Vagina (tissue), 2 donors: ENCODE measurements at regions not wholly inside any gene's neighbourhood (a gene's known extent, or its start where the extent isn't known, plus 50 kb on each side); places are given as distances from the start of the nearest gene placed in this dataset.

Source experiments
- DNase-seq, 2 donors: peaks; one replicate each; pipeline ENCODE4 v3.0.0-alpha.2; 2017; ENCODE audit errors: extremely low spot score in 2 of 2
- H3K27ac ChIP-seq: fragments of 200-600 bp; sonication (generic); one replicate; pipeline ENCODE4 v1.5.1; 2019
- H3K27me3 ChIP-seq: fragments of 200-600 bp; sonication (generic); one replicate; pipeline ENCODE4 v1.5.1; 2019
- H3K36me3 ChIP-seq, 2 donors: fragments of 200-600 bp; sonication (generic); one replicate each; pipeline ENCODE4 v1.5.1; 2017 to 2019
- H3K4me1 ChIP-seq: fragments of 200-600 bp; sonication (generic); one replicate; pipeline ENCODE4 v1.5.1; 2019
- H3K4me3 ChIP-seq, 2 donors: fragments of 200-600 bp; sonication (generic); 1 replicate in 1 of 2; 2 replicates in 1 of 2; pipeline ENCODE4 v1.5.1; 2016 to 2019
- H3K9me3 ChIP-seq: fragments of 200-600 bp; sonication (generic); one replicate; pipeline ENCODE4 v1.5.1; 2019
- CTCF ChIP-seq, 3 experiments: fragments of 450-650 bp in 2 of 3; fragments of 200-600 bp in 1 of 3; sonication (generic) in 1 of 3; IDR thresholded peaks; one replicate each; pipeline ENCODE4 v1.5.1; 2017 to 2019; ENCODE audit warnings: antibody characterized with exemption in 3 of 3, mild to moderate bottlenecking in 2 of 3, moderate library complexity in 2 of 3
- POLR2A ChIP-seq, 2 donors: fragments of 450-650 bp; IDR thresholded peaks; one replicate each; pipeline ENCODE4 v1.6.1; 2017; ENCODE audit warnings: antibody characterized with exemption in 2 of 2, mild to moderate bottlenecking in 2 of 2, moderate library complexity in 2 of 2
- POLR2AphosphoS5 ChIP-seq, 2 donors: sonication (generic); formaldehyde crosslinking; IDR thresholded peaks; one replicate each; pipeline ENCODE4 v1.9.0; 2017; ENCODE audit warnings: antibody characterized with exemption in 2 of 2, mild to moderate bottlenecking in 2 of 2, low read depth in 1 of 2; ENCODE audit not compliant: insufficient read depth in 1 of 2
- intact Hi-C: fragments of 100-400 bp; cut with DNase I; formaldehyde crosslinking; loops from one replicate; pipeline ENCODE4 v1.15.1; 2023

GRCh38 chr6:98044151-98044561 is 761.1 kb upstream of the MMS22L start:
- no peaks in the 10 kb centered on the region for H3K4me1 ChIP-seq
- no peaks in the 10 kb centered on the region for H3K9me3 ChIP-seq
- H3K36me3 ChIP-seq: no peaks in the 10 kb centered on the region
- intact Hi-C loops: no loop called here
- no peak overlapping the region for H3K27ac ChIP-seq
- H3K27me3 ChIP-seq: no peaks in the 10 kb centered on the region
- DNase-seq: no peak
- no peak overlapping the region for H3K4me3 ChIP-seq
- no peak for TF ChIP-seq POLR2AphosphoS5 (IDR thresholded peaks at IDR 0.05; ENCODE audit: insufficient read depth in 1 of 2, low read depth in 1 of 2)
- TF ChIP-seq POLR2A (IDR thresholded peaks at IDR 0.05): no peak
- no peak for TF ChIP-seq CTCF (IDR thresholded peaks at IDR 0.05)

GRCh38 chr6:98044791-98045470 is 761.9 kb upstream of the MMS22L start:
- no peaks in the 10 kb centered on the region for H3K36me3 ChIP-seq
- no peaks in the 10 kb centered on the region for H3K4me1 ChIP-seq
- TF ChIP-seq POLR2AphosphoS5 (IDR thresholded peaks at IDR 0.05; ENCODE audit: insufficient read depth in 1 of 2, low read depth in 1 of 2): no peak
- TF ChIP-seq CTCF (IDR thresholded peaks at IDR 0.05): no peak
- no peak for TF ChIP-seq POLR2A (IDR thresholded peaks at IDR 0.05)
- intact Hi-C loops: no loop called here
- H3K27ac ChIP-seq: no peak overlapping the region
- no peak for DNase-seq
- H3K9me3 ChIP-seq: no peaks in the 10 kb centered on the region
- no peak overlapping the region for H3K4me3 ChIP-seq
- H3K27me3 ChIP-seq: no peaks in the 10 kb centered on the region

GRCh38 chr6:98047164-98047563 is 764.1 kb upstream of the MMS22L start:
- H3K27me3 ChIP-seq: no peaks in the 10 kb centered on the region
- intact Hi-C loops: no loop called here
- no peak overlapping the region for H3K4me3 ChIP-seq
- no peaks in the 10 kb centered on the region for H3K36me3 ChIP-seq
- no peak for DNase-seq
- TF ChIP-seq POLR2A (IDR thresholded peaks at IDR 0.05) (no peak), POLR2AphosphoS5 (IDR thresholded peaks at IDR 0.05; ENCODE audit: insufficient read depth in 1 of 2, low read depth in 1 of 2) (no peak), CTCF (IDR thresholded peaks at IDR 0.05) (no peak)
- no peaks in the 10 kb centered on the region for H3K9me3 ChIP-seq
- H3K27ac ChIP-seq: no peak overlapping the region
- H3K4me1 ChIP-seq: no peaks in the 10 kb centered on the region

GRCh38 chr6:98047871-98048270 is 764.9 kb upstream of the MMS22L start:
- H3K27me3 ChIP-seq: no peaks in the 10 kb centered on the region
- TF ChIP-seq POLR2A (IDR thresholded peaks at IDR 0.05): no peak
- TF ChIP-seq CTCF (IDR thresholded peaks at IDR 0.05): no peak
- no peak for TF ChIP-seq POLR2AphosphoS5 (IDR thresholded peaks at IDR 0.05; ENCODE audit: insufficient read depth in 1 of 2, low read depth in 1 of 2)
- no peak overlapping the region for H3K27ac ChIP-seq
- intact Hi-C loops: no loop called here
- no peaks in the 10 kb centered on the region for H3K4me1 ChIP-seq
- H3K4me3 ChIP-seq: no peak overlapping the region
- H3K9me3 ChIP-seq: no peaks in the 10 kb centered on the region
- H3K36me3 ChIP-seq: no peaks in the 10 kb centered on the region
- no peak for DNase-seq

GRCh38 chr6:98054453-98054852 is 771.4 kb upstream of the MMS22L start:
- TF ChIP-seq POLR2AphosphoS5 (IDR thresholded peaks at IDR 0.05; ENCODE audit: insufficient read depth in 1 of 2, low read depth in 1 of 2): no peak
- TF ChIP-seq CTCF (IDR thresholded peaks at IDR 0.05): no peak
- TF ChIP-seq POLR2A (IDR thresholded peaks at IDR 0.05): no peak
- H3K4me3 ChIP-seq: no peak overlapping the region

More at GRCh38 chr6:98054453-98054852, 771.4 kb upstream of the MMS22L start:
- H3K4me1 ChIP-seq: no peaks in the 10 kb centered on the region
- intact Hi-C loops: loop anchor here (2.0 kb wide), 1 partner anchor 74 kb away; no protein-coding TSS in a partner anchor
- DNase-seq: no peak
- H3K9me3 ChIP-seq: no peaks in the 10 kb centered on the region
- H3K27me3 ChIP-seq: no peaks in the 10 kb centered on the region
- H3K27ac ChIP-seq: no peak overlapping the region
- H3K36me3 ChIP-seq: no peaks in the 10 kb centered on the region
